DND-41 (cell line): ENCODE measurements at regions not wholly inside any gene's neighbourhood (a gene's known extent, or its start where the extent isn't known, plus 50 kb on each side); places are given as distances from the start of the nearest gene placed in this dataset.

Source experiments
- ATAC-seq: fragments of 200-7000 bp; cut with Tn5 transposase; 3 replicates; pipeline ENCODE4 v1.9.1; 2021; ENCODE audit warnings: low read depth; ENCODE audit not compliant: insufficient read depth
- DNase-seq: peaks from one replicate; pipeline ENCODE4 v3.0.0-alpha.2; 2020
- H2AFZ ChIP-seq: 2 replicates; pipeline ENCODE4 v1.6.0; 2012; ENCODE audit warnings: low read depth, low read length
- H3K27ac ChIP-seq: 2 replicates; pipeline ENCODE4 v1.5.1; 2012; ENCODE audit warnings: low read length, inconsistent platforms
- H3K27me3 ChIP-seq: fragments of 200-600 bp; sonication (generic); 2 replicates; pipeline ENCODE4 v1.6.0; 2012; ENCODE audit warnings: low read length, mild to moderate bottlenecking, inconsistent platforms; ENCODE audit not compliant: insufficient read depth, poor library complexity
- H3K36me3 ChIP-seq: 2 replicates; pipeline ENCODE4 v1.5.1; 2012; ENCODE audit warnings: low read length, inconsistent platforms; ENCODE audit not compliant: insufficient read depth
- H3K4me1 ChIP-seq: 2 replicates; pipeline ENCODE4 v1.5.1; 2012; ENCODE audit warnings: mild to moderate bottlenecking, low read length; ENCODE audit not compliant: insufficient read depth
- H3K4me2 ChIP-seq: 2 replicates; pipeline ENCODE4 v1.6.0; 2012; ENCODE audit warnings: mild to moderate bottlenecking, moderate library complexity, low read length, inconsistent platforms; ENCODE audit not compliant: insufficient read depth
- H3K4me3 ChIP-seq, 2 experiments: fragments of 200-600 bp in 1 of 2; shearing (Covaris generic) in 1 of 2; 2 replicates each; pipeline ENCODE4 v1.5.1; 2012 to 2016; ENCODE audit warnings: inconsistent platforms in 2 of 2, low read length in 2 of 2, mild to moderate bottlenecking in 2 of 2, low read depth in 1 of 2, moderate library complexity in 1 of 2
- H3K79me2 ChIP-seq: 2 replicates; pipeline ENCODE4 v1.6.0; 2012; ENCODE audit warnings: low read length, inconsistent platforms; ENCODE audit not compliant: insufficient read depth
- H3K9ac ChIP-seq: 2 replicates; pipeline ENCODE4 v1.6.0; 2012; ENCODE audit warnings: low read depth, mild to moderate bottlenecking, inconsistent platforms, low read length, moderate library complexity
- H3K9me3 ChIP-seq: 2 replicates; pipeline ENCODE4 v1.5.1; 2012; ENCODE audit warnings: low read length, moderate library complexity, mild to moderate bottlenecking, inconsistent platforms; ENCODE audit not compliant: insufficient read depth, severe bottlenecking
- H4K20me1 ChIP-seq: 2 replicates; pipeline ENCODE4 v1.6.0; 2012; ENCODE audit warnings: low read length; ENCODE audit not compliant: insufficient read depth
- CTCF ChIP-seq: IDR thresholded peaks from 2 replicates; pipeline ENCODE4 v1.5.1; 2012; ENCODE audit warnings: borderline replicate concordance, low read length, moderate library complexity, mild to moderate bottlenecking; ENCODE audit not compliant: poor library complexity, severe bottlenecking; ENCODE audit errors: extremely low read depth
- EZH2 ChIP-seq: IDR thresholded peaks from 3 replicates; pipeline ENCODE4 v1.6.1; 2012; ENCODE audit warnings: borderline replicate concordance, low read depth, mild to moderate bottlenecking, moderate library complexity, low read length, inconsistent platforms; ENCODE audit not compliant: severe bottlenecking

- no peak for ATAC-seq
These were observed 72.5 kb upstream of the ADAMTS9 start for GRCh38 chr3:64760258-64760657.

GRCh38 chr3:64759811-64760210, 72.0 kb upstream of the ADAMTS9 start:
- Histone ChIP-seq H3K27me3 (no peaks in the 10 kb centered on the region), H3K27ac (no peak overlapping the region), H3K36me3 (no peaks in the 10 kb centered on the region), H3K4me2 (no peak overlapping the region), H2AFZ (no peak overlapping the region), H3K9ac (no peak overlapping the region), H3K4me1 (no peaks in the 10 kb centered on the region), H3K9me3 (no peaks in the 10 kb centered on the region), H3K79me2 (no peaks in the 10 kb centered on the region), H3K4me3 (no peak overlapping the region), H4K20me1 (no peaks in the 10 kb centered on the region)
- TF ChIP-seq EZH2 (no peak), CTCF (no peak)
- DNase-seq = no peak
- ATAC-seq = no peak

More at GRCh38 chr3:64760258-64760657, 72.5 kb upstream of the ADAMTS9 start:
- H3K4me1 ChIP-seq = no peaks in the 10 kb centered on the region
- H3K4me2 ChIP-seq = no peak overlapping the region
- H3K36me3 ChIP-seq = no peaks in the 10 kb centered on the region
- DNase-seq = no peak
- H3K79me2 ChIP-seq = no peaks in the 10 kb centered on the region
- no peak overlapping the region for H2AFZ ChIP-seq
- H4K20me1 ChIP-seq = no peaks in the 10 kb centered on the region
- H3K27me3 ChIP-seq = no peaks in the 10 kb centered on the region
- H3K4me3 ChIP-seq = no peak overlapping the region
- no peak overlapping the region for H3K9ac ChIP-seq
- TF ChIP-seq EZH2 (no peak), CTCF (no peak)
- no peak overlapping the region for H3K27ac ChIP-seq
- no peaks in the 10 kb centered on the region for H3K9me3 ChIP-seq

GRCh38 chr3:64756398-64756986, 68.7 kb upstream of the ADAMTS9 start:
- Histone ChIP-seq H4K20me1 (no peaks in the 10 kb centered on the region), H3K27ac (no peak overlapping the region), H2AFZ (no peak overlapping the region), H3K36me3 (no peaks in the 10 kb centered on the region), H3K4me1 (no peaks in the 10 kb centered on the region), H3K9me3 (no peaks in the 10 kb centered on the region), H3K79me2 (no peaks in the 10 kb centered on the region), H3K27me3 (no peaks in the 10 kb centered on the region), H3K4me3 (no peak overlapping the region), H3K4me2 (no peak overlapping the region), H3K9ac (no peak overlapping the region)
- ATAC-seq (no peak), DNase-seq (no peak)
- TF ChIP-seq CTCF = no peak
- TF ChIP-seq EZH2 = no peak
